WTC11 (cell line): ENCODE measurements at regions not wholly inside any gene's neighbourhood (a gene's known extent, or its start where the extent isn't known, plus 50 kb on each side); places are given as distances from the start of the nearest gene placed in this dataset.

Source experiments
- ATAC-seq: fragments of 200-7000 bp; cut with Tn5 transposase; 2 replicates; pipeline ENCODE4 v1.10.0; 2021; ENCODE audit warnings: mild to moderate bottlenecking, moderate library complexity
- CTCF ChIA-PET: fragments of 300-600 bp; sonication (Branson Sonifier 250); formaldehyde crosslinking; loops from one replicate; lab custom pipeline; 2021; ENCODE audit warnings: antibody characterized with exemption; lab: Charles Lee
- POLR2A ChIA-PET: fragments of 350-600 bp; sonication (Branson Sonifier 250); formaldehyde crosslinking; loops from one replicate; lab custom pipeline; 2021; ENCODE audit warnings: antibody characterized with exemption; lab: Charles Lee
- DNase-seq: peaks from one replicate; pipeline ENCODE4 v3.0.0; 2021; ENCODE audit warnings: low spot score
- H3K27ac Mint-ChIP-seq: 2 replicates; pipeline ENCODE4 v1.8.0; 2021; ENCODE audit warnings: mixed read lengths
- H3K27me3 Mint-ChIP-seq: 2 replicates; pipeline ENCODE4 v1.8.0; 2021; ENCODE audit warnings: low read depth, mild to moderate bottlenecking, moderate library complexity, mixed read lengths
- H3K36me3 Mint-ChIP-seq: 2 replicates; pipeline ENCODE4 v1.8.0; 2021; ENCODE audit warnings: mixed read lengths
- H3K4me1 Mint-ChIP-seq: 2 replicates; pipeline ENCODE4 v1.8.0; 2022; ENCODE audit warnings: mixed read lengths
- H3K4me3 Mint-ChIP-seq: 2 replicates; pipeline ENCODE4 v1.8.0; 2021; ENCODE audit warnings: mild to moderate bottlenecking, moderate library complexity, mixed read lengths
- H3K9me3 Mint-ChIP-seq: 2 replicates; pipeline ENCODE4 v1.8.0; 2021; ENCODE audit warnings: mixed read lengths
- CREB1 ChIP-seq: sonication (generic); formaldehyde crosslinking; IDR thresholded peaks from 2 replicates; pipeline ENCODE4 v1.8.0; 2023; ENCODE audit warnings: mild to moderate bottlenecking, missing genetic modification reagents
- FOXJ3 ChIP-seq: sonication (generic); formaldehyde crosslinking; IDR thresholded peaks from 2 replicates; pipeline ENCODE4 v1.9.0; 2021; ENCODE audit warnings: missing genetic modification reagents, mild to moderate bottlenecking, borderline replicate concordance
- NFYB ChIP-seq: sonication (generic); formaldehyde crosslinking; conservative IDR thresholded peaks from 2 replicates; pipeline ENCODE4 v1.8.0; 2022; ENCODE audit warnings: low read depth, missing genetic modification reagents
- NR2C2 ChIP-seq: sonication (generic); formaldehyde crosslinking; IDR thresholded peaks from 2 replicates; pipeline ENCODE4 v1.8.0; 2022; ENCODE audit warnings: mild to moderate bottlenecking, missing genetic modification reagents
- NR3C1 ChIP-seq: sonication (generic); formaldehyde crosslinking; conservative IDR thresholded peaks from 2 replicates; pipeline ENCODE4 v1.8.1; 2023; ENCODE audit warnings: low read depth, mild to moderate bottlenecking, missing genetic modification reagents
- SOX15 ChIP-seq: fragments of 250-450 bp; sonication (Bioruptor Pico); IDR thresholded peaks from 2 replicates; pipeline ENCODE4 v1.9.0; 2021; ENCODE audit warnings: mild to moderate bottlenecking
- TCF7 ChIP-seq: sonication (generic); formaldehyde crosslinking; IDR thresholded peaks from 2 replicates; pipeline ENCODE4 v1.8.0; 2022; ENCODE audit warnings: mild to moderate bottlenecking, low read depth, missing genetic modification reagents, moderate library complexity
- TEAD4 ChIP-seq: sonication (generic); formaldehyde crosslinking; IDR thresholded peaks from 2 replicates; pipeline ENCODE4 v1.8.0; 2022; ENCODE audit warnings: mild to moderate bottlenecking, missing genetic modification reagents
- TP53 ChIP-seq: sonication (generic); formaldehyde crosslinking; IDR thresholded peaks from 2 replicates; pipeline ENCODE4 v1.8.1; 2023; ENCODE audit warnings: mild to moderate bottlenecking, missing genetic modification reagents
- ZNF138 ChIP-seq: sonication (generic); formaldehyde crosslinking; conservative IDR thresholded peaks from 2 replicates; pipeline ENCODE4 v1.8.1; 2022; ENCODE audit warnings: mild to moderate bottlenecking, moderate library complexity, missing genetic modification reagents
- ZNF219 ChIP-seq: sonication (generic); formaldehyde crosslinking; IDR thresholded peaks from 2 replicates; pipeline ENCODE4 v1.8.0; 2023; ENCODE audit warnings: missing genetic modification reagents, mild to moderate bottlenecking, borderline replicate concordance
- TF ChIP-seq, protein P1 (sequence below): sonication (generic); formaldehyde crosslinking; IDR thresholded peaks from 2 replicates; pipeline ENCODE4 v1.8.1; 2022; ENCODE audit warnings: mild to moderate bottlenecking, missing genetic modification reagents, moderate library complexity, borderline replicate concordance
- TF ChIP-seq, protein P2 (sequence below): sonication (generic); formaldehyde crosslinking; IDR thresholded peaks from 2 replicates; pipeline ENCODE4 v1.8.0; 2022; ENCODE audit warnings: mild to moderate bottlenecking, missing genetic modification reagents
- TF ChIP-seq, protein P3 (sequence below): fragments of 250-450 bp; sonication (Bioruptor Pico); IDR thresholded peaks from 2 replicates; pipeline ENCODE4 v1.9.0; 2021; ENCODE audit warnings: moderate library complexity, mild to moderate bottlenecking, inconsistent platforms, borderline replicate concordance
- TF ChIP-seq, protein P4 (sequence below): fragments of 250-450 bp; sonication (Bioruptor Pico); IDR thresholded peaks from 2 replicates; pipeline ENCODE4 v1.9.0; 2021; ENCODE audit warnings: mild to moderate bottlenecking, borderline replicate concordance
- TF ChIP-seq, protein P5 (sequence below): sonication (generic); formaldehyde crosslinking; IDR thresholded peaks from 2 replicates; pipeline ENCODE4 v1.8.1; 2023; ENCODE audit warnings: mild to moderate bottlenecking, missing genetic modification reagents
- TF ChIP-seq, protein P6 (sequence below): sonication (generic); formaldehyde crosslinking; IDR thresholded peaks from 2 replicates; pipeline ENCODE4 v1.8.1; 2023; ENCODE audit warnings: mild to moderate bottlenecking, missing genetic modification reagents

DNA sequence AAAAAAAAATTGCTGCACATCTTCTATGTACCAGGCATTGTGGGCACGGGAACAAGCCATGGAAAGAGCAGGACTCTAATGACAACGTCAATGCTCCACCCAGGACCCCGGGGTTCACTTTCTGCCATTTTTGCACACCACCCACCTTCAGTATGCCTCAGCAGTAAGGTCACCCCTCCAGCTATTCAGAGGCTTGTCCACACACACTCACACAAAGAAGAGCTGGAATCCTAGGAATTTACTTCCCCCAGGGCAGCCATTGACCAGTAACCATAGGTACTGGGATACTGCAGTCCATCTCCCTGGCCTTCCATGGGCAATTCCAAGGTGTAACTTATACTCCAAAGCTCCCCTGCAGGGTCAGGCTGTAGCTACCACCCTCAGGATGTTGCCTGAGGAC lies 170.8 kb downstream of the SUCLG1 start (continued):
- TF ChIP-seq ZNF138 (CRISPR knock-in tag) = no peak

DNA sequence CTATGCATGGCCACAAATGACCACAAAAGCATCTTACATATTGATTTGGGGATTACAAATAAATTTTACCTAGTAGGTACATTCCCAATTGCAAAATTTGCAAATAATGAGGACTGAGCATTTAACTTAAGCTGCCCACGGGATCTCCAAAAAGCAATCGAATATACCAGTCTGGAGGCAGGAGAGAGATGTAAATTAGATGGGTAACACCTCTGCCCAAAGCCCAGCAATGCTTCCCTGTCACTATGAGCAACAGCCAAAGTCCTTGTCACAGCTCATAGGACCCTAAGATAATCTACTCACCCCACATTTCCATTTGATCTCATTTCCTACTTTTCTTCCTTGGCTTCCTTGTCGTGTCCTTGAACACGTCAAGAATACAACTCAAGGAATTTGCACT lies 172.2 kb downstream of the SUCLG1 start:
- ATAC-seq = no peak
- peaks cover 13% of the 10 kb centered on the region for H3K4me1 Mint-ChIP-seq
- CTCF ChIA-PET = no interaction called here

DNA sequence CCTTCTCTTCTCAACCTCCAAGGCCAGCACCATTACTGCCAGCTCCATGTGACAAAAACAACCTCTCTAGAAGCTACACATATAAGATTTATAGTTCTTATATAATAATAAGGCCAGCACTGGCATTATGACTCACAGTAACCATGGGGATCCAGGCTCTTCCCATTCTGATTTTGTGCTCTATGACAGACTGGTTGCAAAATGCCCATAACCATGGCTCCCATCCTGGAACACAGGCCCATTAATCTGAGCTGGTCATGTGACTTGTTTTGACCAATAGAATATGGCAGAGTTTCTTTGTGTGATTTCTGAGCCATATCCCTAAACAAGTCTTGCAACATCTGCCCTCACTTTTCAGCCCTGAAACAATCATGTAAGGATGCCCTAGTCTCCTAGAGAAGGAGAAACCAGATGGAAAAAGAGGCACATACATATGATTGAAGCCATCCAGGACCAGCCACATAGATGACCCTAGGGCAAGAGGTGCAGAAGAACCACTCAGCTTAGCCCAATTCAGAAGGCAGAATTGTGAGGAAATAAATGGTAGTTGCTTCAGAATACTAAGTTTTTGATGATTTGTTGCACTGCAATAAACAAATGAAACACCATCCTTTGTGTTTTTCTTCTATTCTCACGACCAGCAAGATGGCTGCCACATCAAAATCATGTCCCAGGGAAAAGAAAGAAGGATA lies 173.9 kb downstream of the SUCLG1 start:
- Mint-ChIP-seq H3K4me3 (no peak overlapping the region), H3K4me1 (peaks cover 20% of the 10 kb centered on the region), H3K36me3 (peaks cover 6% of the 10 kb centered on the region; the same call in 1 of the 2 replicates), H3K27me3 (no peaks in the 10 kb centered on the region), H3K27ac (no peak overlapping the region), H3K9me3 (peaks cover 27% of the 10 kb centered on the region)
- ATAC-seq (no peak), DNase-seq (no peak)
- ChIA-PET CTCF (no interaction called here), POLR2A (no interaction called here)
- TF ChIP-seq, protein P1, sequence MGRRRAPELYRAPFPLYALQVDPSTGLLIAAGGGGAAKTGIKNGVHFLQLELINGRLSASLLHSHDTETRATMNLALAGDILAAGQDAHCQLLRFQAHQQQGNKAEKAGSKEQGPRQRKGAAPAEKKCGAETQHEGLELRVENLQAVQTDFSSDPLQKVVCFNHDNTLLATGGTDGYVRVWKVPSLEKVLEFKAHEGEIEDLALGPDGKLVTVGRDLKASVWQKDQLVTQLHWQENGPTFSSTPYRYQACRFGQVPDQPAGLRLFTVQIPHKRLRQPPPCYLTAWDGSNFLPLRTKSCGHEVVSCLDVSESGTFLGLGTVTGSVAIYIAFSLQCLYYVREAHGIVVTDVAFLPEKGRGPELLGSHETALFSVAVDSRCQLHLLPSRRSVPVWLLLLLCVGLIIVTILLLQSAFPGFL (CRISPR knock-in tag) = no peak
- TF ChIP-seq, protein P2, sequence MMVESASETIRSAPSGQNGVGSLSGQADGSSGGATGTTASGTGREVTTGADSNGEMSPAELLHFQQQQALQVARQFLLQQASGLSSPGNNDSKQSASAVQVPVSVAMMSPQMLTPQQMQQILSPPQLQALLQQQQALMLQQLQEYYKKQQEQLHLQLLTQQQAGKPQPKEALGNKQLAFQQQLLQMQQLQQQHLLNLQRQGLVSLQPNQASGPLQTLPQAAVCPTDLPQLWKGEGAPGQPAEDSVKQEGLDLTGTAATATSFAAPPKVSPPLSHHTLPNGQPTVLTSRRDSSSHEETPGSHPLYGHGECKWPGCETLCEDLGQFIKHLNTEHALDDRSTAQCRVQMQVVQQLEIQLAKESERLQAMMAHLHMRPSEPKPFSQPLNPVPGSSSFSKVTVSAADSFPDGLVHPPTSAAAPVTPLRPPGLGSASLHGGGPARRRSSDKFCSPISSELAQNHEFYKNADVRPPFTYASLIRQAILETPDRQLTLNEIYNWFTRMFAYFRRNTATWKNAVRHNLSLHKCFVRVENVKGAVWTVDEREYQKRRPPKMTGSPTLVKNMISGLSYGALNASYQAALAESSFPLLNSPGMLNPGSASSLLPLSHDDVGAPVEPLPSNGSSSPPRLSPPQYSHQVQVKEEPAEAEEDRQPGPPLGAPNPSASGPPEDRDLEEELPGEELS (CRISPR knock-in tag) = no peak
- TF ChIP-seq FOXJ3 (CRISPR knock-in tag) (no peak), ZNF219 (CRISPR knock-in tag) (no peak), NR3C1 (CRISPR knock-in tag) (no peak), TEAD4 (no peak), TCF7 (CRISPR knock-in tag) (no peak), NR2C2 (CRISPR knock-in tag) (no peak)

More for the DNA sequence above, 172.2 kb downstream of the SUCLG1 start:
- no peak overlapping the region for H3K27ac Mint-ChIP-seq
- TF ChIP-seq, protein P3, sequence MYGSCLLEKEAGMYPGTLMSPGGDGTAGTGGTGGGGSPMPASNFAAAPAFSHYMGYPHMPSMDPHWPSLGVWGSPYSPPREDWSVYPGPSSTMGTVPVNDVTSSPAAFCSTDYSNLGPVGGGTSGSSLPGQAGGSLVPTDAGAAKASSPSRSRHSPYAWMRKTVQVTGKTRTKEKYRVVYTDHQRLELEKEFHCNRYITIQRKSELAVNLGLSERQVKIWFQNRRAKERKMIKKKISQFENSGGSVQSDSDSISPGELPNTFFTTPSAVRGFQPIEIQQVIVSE (CRISPR knock-in tag) = no peak
- TF ChIP-seq, protein P4, sequence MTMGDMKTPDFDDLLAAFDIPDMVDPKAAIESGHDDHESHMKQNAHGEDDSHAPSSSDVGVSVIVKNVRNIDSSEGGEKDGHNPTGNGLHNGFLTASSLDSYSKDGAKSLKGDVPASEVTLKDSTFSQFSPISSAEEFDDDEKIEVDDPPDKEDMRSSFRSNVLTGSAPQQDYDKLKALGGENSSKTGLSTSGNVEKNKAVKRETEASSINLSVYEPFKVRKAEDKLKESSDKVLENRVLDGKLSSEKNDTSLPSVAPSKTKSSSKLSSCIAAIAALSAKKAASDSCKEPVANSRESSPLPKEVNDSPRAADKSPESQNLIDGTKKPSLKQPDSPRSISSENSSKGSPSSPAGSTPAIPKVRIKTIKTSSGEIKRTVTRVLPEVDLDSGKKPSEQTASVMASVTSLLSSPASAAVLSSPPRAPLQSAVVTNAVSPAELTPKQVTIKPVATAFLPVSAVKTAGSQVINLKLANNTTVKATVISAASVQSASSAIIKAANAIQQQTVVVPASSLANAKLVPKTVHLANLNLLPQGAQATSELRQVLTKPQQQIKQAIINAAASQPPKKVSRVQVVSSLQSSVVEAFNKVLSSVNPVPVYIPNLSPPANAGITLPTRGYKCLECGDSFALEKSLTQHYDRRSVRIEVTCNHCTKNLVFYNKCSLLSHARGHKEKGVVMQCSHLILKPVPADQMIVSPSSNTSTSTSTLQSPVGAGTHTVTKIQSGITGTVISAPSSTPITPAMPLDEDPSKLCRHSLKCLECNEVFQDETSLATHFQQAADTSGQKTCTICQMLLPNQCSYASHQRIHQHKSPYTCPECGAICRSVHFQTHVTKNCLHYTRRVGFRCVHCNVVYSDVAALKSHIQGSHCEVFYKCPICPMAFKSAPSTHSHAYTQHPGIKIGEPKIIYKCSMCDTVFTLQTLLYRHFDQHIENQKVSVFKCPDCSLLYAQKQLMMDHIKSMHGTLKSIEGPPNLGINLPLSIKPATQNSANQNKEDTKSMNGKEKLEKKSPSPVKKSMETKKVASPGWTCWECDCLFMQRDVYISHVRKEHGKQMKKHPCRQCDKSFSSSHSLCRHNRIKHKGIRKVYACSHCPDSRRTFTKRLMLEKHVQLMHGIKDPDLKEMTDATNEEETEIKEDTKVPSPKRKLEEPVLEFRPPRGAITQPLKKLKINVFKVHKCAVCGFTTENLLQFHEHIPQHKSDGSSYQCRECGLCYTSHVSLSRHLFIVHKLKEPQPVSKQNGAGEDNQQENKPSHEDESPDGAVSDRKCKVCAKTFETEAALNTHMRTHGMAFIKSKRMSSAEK = no peak
- TF ChIP-seq NR2C2 (CRISPR knock-in tag) = no peak
- TF ChIP-seq CREB1 (CRISPR knock-in tag) = no peak
- TF ChIP-seq NFYB (CRISPR knock-in tag) = no peak
- TF ChIP-seq TP53 (CRISPR knock-in tag) = no peak
- TF ChIP-seq TCF7 (CRISPR knock-in tag) = no peak
- TF ChIP-seq, protein P5, sequence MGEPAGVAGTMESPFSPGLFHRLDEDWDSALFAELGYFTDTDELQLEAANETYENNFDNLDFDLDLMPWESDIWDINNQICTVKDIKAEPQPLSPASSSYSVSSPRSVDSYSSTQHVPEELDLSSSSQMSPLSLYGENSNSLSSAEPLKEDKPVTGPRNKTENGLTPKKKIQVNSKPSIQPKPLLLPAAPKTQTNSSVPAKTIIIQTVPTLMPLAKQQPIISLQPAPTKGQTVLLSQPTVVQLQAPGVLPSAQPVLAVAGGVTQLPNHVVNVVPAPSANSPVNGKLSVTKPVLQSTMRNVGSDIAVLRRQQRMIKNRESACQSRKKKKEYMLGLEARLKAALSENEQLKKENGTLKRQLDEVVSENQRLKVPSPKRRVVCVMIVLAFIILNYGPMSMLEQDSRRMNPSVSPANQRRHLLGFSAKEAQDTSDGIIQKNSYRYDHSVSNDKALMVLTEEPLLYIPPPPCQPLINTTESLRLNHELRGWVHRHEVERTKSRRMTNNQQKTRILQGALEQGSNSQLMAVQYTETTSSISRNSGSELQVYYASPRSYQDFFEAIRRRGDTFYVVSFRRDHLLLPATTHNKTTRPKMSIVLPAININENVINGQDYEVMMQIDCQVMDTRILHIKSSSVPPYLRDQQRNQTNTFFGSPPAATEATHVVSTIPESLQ (CRISPR knock-in tag) = no peak
- TF ChIP-seq, protein P6, sequence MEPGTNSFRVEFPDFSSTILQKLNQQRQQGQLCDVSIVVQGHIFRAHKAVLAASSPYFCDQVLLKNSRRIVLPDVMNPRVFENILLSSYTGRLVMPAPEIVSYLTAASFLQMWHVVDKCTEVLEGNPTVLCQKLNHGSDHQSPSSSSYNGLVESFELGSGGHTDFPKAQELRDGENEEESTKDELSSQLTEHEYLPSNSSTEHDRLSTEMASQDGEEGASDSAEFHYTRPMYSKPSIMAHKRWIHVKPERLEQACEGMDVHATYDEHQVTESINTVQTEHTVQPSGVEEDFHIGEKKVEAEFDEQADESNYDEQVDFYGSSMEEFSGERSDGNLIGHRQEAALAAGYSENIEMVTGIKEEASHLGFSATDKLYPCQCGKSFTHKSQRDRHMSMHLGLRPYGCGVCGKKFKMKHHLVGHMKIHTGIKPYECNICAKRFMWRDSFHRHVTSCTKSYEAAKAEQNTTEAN (CRISPR knock-in tag) = no peak
- no peak for TF ChIP-seq SOX15
- TF ChIP-seq, all 79 proteins: peak for 0
- H3K27me3 Mint-ChIP-seq = no peaks in the 10 kb centered on the region
- H3K4me3 Mint-ChIP-seq = no peak overlapping the region
- peaks cover 6% of the 10 kb centered on the region; the same call in 1 of the 2 replicates for H3K36me3 Mint-ChIP-seq
- no peak for DNase-seq
- peaks cover 39% of the 10 kb centered on the region for H3K9me3 Mint-ChIP-seq
- POLR2A ChIA-PET = no interaction called here
